IMR-90 (cell line): ENCODE measurements at regions not wholly inside any gene's neighbourhood (a gene's known extent, or its start where the extent isn't known, plus 50 kb on each side); places are given as distances from the start of the nearest gene placed in this dataset.
A peak's percentile ranks its signal among the peaks of the same experiment; 100 is the strongest.

ENCODE experiments used
- ATAC-seq: fragments of 200-7000 bp; cut with Tn5 transposase; 2 replicates; pipeline ENCODE4 v1.9.1; 2020; ENCODE audit warnings: low read depth, mild to moderate bottlenecking, moderate library complexity
- BruUV-seq: library from RNA; stranded (reverse); fragments of 400-500 nt; replicated peaks from 2 replicates; lab custom pipeline; 2021; lab: Mats Ljungman, UMichigan
- CTCF ChIA-PET: fragments of 300-600 bp; formaldehyde crosslinking; extraction: SDS; loops from one replicate; lab custom pipeline; 2021; ENCODE audit warnings: antibody characterized with exemption; lab: Yijun Ruan, JAX
- POLR2A ChIA-PET: fragments of 300-600 bp; sonication (Branson Sonifier 250); formaldehyde crosslinking; loops from one replicate; lab custom pipeline; 2022; ENCODE audit warnings: antibody characterized with exemption; ENCODE audit not compliant: unreplicated experiment; lab: Charles Lee
- DNase-seq: peaks from one replicate; pipeline ENCODE4 v3.0.0; 2013
- H2AFZ ChIP-seq: replicated peaks from 2 replicates; pipeline ENCODE3; 2013; ENCODE audit warnings: low read length, mild to moderate bottlenecking; ENCODE audit not compliant: poor library complexity
- H2AK5ac ChIP-seq: 2 replicates; pipeline ENCODE4 v1.6.1; 2013; ENCODE audit warnings: low read depth, low read length, inconsistent platforms
- H2AK9ac ChIP-seq: replicated peaks from 2 replicates; pipeline ENCODE3; 2013; ENCODE audit warnings: mild to moderate bottlenecking, low read depth, low read length, moderate library complexity; ENCODE audit not compliant: poor library complexity
- H2BK120ac ChIP-seq: 2 replicates; pipeline ENCODE4 v1.6.1; 2013; ENCODE audit warnings: low read depth, low read length, inconsistent platforms
- H2BK15ac ChIP-seq: 3 replicates; pipeline ENCODE4 v1.6.1; 2013; ENCODE audit warnings: low read depth, low read length, inconsistent platforms
- H2BK20ac ChIP-seq: 2 replicates; pipeline ENCODE4 v1.6.1; 2013; ENCODE audit warnings: low read depth, mild to moderate bottlenecking, inconsistent platforms, low read length, moderate library complexity
- H2BK5ac ChIP-seq: 2 replicates; pipeline ENCODE4 v1.6.1; 2013; ENCODE audit warnings: mild to moderate bottlenecking, low read depth, low read length, inconsistent platforms; ENCODE audit not compliant: poor library complexity, severe bottlenecking
- H3K14ac ChIP-seq: replicated peaks from 2 replicates; pipeline ENCODE4 v1.6.1; 2013; ENCODE audit warnings: low read depth, low read length, inconsistent platforms
- H3K18ac ChIP-seq: 2 replicates; pipeline ENCODE4 v1.6.1; 2013; ENCODE audit warnings: low read depth, low read length, control low read depth
- H3K23ac ChIP-seq: 2 replicates; pipeline ENCODE4 v1.6.1; 2013; ENCODE audit warnings: low read depth, low read length, inconsistent platforms
- H3K27ac ChIP-seq: 2 replicates; pipeline ENCODE4 v1.5.1; 2013; ENCODE audit warnings: mild to moderate bottlenecking, control low read depth, low read length; ENCODE audit not compliant: insufficient read depth
- H3K27me3 ChIP-seq: 2 replicates; pipeline ENCODE4 v1.6.1; 2013; ENCODE audit warnings: low read length; ENCODE audit not compliant: control insufficient read depth, insufficient read depth
- H3K36me3 ChIP-seq: 2 replicates; pipeline ENCODE4 v1.6.1; 2013; ENCODE audit warnings: low read length, mixed read lengths; ENCODE audit not compliant: control insufficient read depth, insufficient read depth
- H3K4ac ChIP-seq: 2 replicates; pipeline ENCODE4 v1.6.1; 2013; ENCODE audit warnings: low read depth, low read length, inconsistent platforms
- H3K4me1 ChIP-seq: 2 replicates; pipeline ENCODE4 v1.6.1; 2013; ENCODE audit warnings: low read length, mixed read lengths; ENCODE audit not compliant: control insufficient read depth, insufficient read depth
- H3K4me2 ChIP-seq: 2 replicates; pipeline ENCODE4 v1.6.1; 2013; ENCODE audit warnings: low read depth, mild to moderate bottlenecking, control low read depth, low read length, moderate library complexity
- H3K4me3 ChIP-seq: 2 replicates; pipeline ENCODE4 v1.5.1; 2013; ENCODE audit warnings: low read depth, mild to moderate bottlenecking, control low read depth, low read length, moderate library complexity; ENCODE audit not compliant: insufficient read depth
- H3K56ac ChIP-seq: 2 replicates; pipeline ENCODE4 v1.6.1; 2013; ENCODE audit warnings: low read length, inconsistent platforms; ENCODE audit not compliant: insufficient read depth; ENCODE audit errors: extremely low read depth
- H3K79me1 ChIP-seq, 2 experiments: 2 replicates each; pipeline ENCODE4 v1.6.1; 2013; ENCODE audit warnings: low read length in 2 of 2, inconsistent platforms in 1 of 2, low read depth in 1 of 2
- H3K9ac ChIP-seq: 2 replicates; pipeline ENCODE4 v1.6.1; 2013; ENCODE audit warnings: low read depth, low read length, control low read depth
- H3K9me1 ChIP-seq: 2 replicates; pipeline ENCODE4 v1.6.1; 2013; ENCODE audit warnings: low read length, inconsistent platforms; ENCODE audit not compliant: insufficient read depth
- H3K9me3 ChIP-seq: 2 replicates; pipeline ENCODE4 v1.6.1; 2013; ENCODE audit warnings: low read length; ENCODE audit not compliant: control insufficient read depth, insufficient read depth
- H4K20me1 ChIP-seq: 2 replicates; pipeline ENCODE4 v1.6.1; 2013; ENCODE audit warnings: low read length, inconsistent platforms; ENCODE audit not compliant: insufficient read depth
- H4K5ac ChIP-seq: 2 replicates; pipeline ENCODE4 v1.6.1; 2013; ENCODE audit warnings: mild to moderate bottlenecking, low read depth, low read length, control low read depth
- H4K8ac ChIP-seq, 2 experiments: 2 replicates each; pipeline ENCODE4 v1.6.1; 2013; ENCODE audit warnings: low read depth in 2 of 2, low read length in 2 of 2, control low read depth in 1 of 2, inconsistent platforms in 1 of 2
- H4K91ac ChIP-seq: 2 replicates; pipeline ENCODE4 v1.6.1; 2013; ENCODE audit warnings: low read depth, low read length, inconsistent platforms; ENCODE audit not compliant: insufficient read depth
- BHLHE40 ChIP-seq: fragments of 150-350 bp; IDR thresholded peaks from 2 replicates; pipeline ENCODE4 v1.6.1; 2016; ENCODE audit warnings: mild to moderate bottlenecking, low read depth, low read length
- CEBPB ChIP-seq: IDR thresholded peaks from 2 replicates; pipeline ENCODE4 v1.6.1; 2012; ENCODE audit warnings: low read depth, low read length, improper control_type of control experiment
- CHD1 ChIP-seq: IDR thresholded peaks from 2 replicates; pipeline ENCODE4 v1.6.1; 2012; ENCODE audit warnings: low read depth, low read length, improper control_type of control experiment
- FOS ChIP-seq: fragments of 150-350 bp; IDR thresholded peaks from 2 replicates; pipeline ENCODE4 v1.6.1; 2016; ENCODE audit warnings: low read depth, low read length
- MAFK ChIP-seq: IDR thresholded peaks from 2 replicates; pipeline ENCODE4 v1.6.1; 2012; ENCODE audit warnings: low read depth, low read length, improper control_type of control experiment
- MAZ ChIP-seq: IDR thresholded peaks from 2 replicates; pipeline ENCODE4 v1.6.1; 2012; ENCODE audit warnings: low read depth, mild to moderate bottlenecking, low read length, improper control_type of control experiment, moderate library complexity, borderline replicate concordance
- MXI1 ChIP-seq: IDR thresholded peaks from 2 replicates; pipeline ENCODE4 v1.6.1; 2012; ENCODE audit warnings: low read depth, mild to moderate bottlenecking, low read length, moderate library complexity, borderline replicate concordance
- NFE2L2 ChIP-seq: fragments of 150-350 bp; IDR thresholded peaks from 2 replicates; pipeline ENCODE4 v1.6.1; 2016; ENCODE audit warnings: low read depth, mild to moderate bottlenecking, low read length
- POLR2A ChIP-seq: IDR thresholded peaks from 2 replicates; pipeline ENCODE4 v1.6.1; 2012; ENCODE audit warnings: mild to moderate bottlenecking, low read depth, low read length
- RAD21 ChIP-seq: IDR thresholded peaks from 2 replicates; pipeline ENCODE4 v1.6.1; 2012; ENCODE audit warnings: low read length, improper control_type of control experiment
- RFX5 ChIP-seq: IDR thresholded peaks from 2 replicates; pipeline ENCODE4 v1.8.0; 2012; ENCODE audit warnings: low read depth, mild to moderate bottlenecking, low read length, moderate library complexity
- SMC3 ChIP-seq: fragments of 150-350 bp; IDR thresholded peaks from 2 replicates; pipeline ENCODE4 v1.6.1; 2016; ENCODE audit warnings: low read depth, mild to moderate bottlenecking, antibody characterized with exemption, low read length, moderate library complexity
- WGBS, 2 experiments: methylation state at CpG; one replicate each; pipeline versions ENCODE4 v1.1.5 to v1.1.7; 2013; ENCODE audit warnings: missing lambda C conversion rate in 2 of 2; ENCODE audit not compliant: insufficient read length in 1 of 2; ENCODE audit errors: extremely low coverage in 2 of 2; 5-methylcytosine and 5-hydroxymethylcytosine counted together
- dilution Hi-C: fragments of 300-500 bp; cut with HindIII; formaldehyde crosslinking; loops from one replicate; pipeline ENCODE4 v1.14.3; 2018; ENCODE audit warnings: low sequenced_read_pairs; ENCODE audit not compliant: unreplicated experiment
- in situ Hi-C: fragments of 300-500 bp; cut with MboI; formaldehyde crosslinking; loops from 3 replicates; pipeline ENCODE4 v1.14.3; 2019; ENCODE audit warnings: low sequenced_read_pairs, inconsistent platforms, mixed read lengths
- intact Hi-C: fragments of 100-400 bp; cut with micrococcal nuclease; formaldehyde crosslinking; loops from 2 replicates; pipeline ENCODE4 v1.10.0; 2022
- TF ChIP-seq, protein P1 (sequence below): fragments of 150-350 bp; IDR thresholded peaks from 2 replicates; pipeline ENCODE4 v1.6.1; 2016; ENCODE audit warnings: low read depth, mild to moderate bottlenecking, low read length, moderate library complexity, borderline replicate concordance
- TF ChIP-seq, protein P2 (sequence below): conservative IDR thresholded peaks from 2 replicates; pipeline ENCODE4 v1.5.1; 2012; ENCODE audit warnings: mild to moderate bottlenecking, low read depth, low read length, improper control_type of control experiment
- TF ChIP-seq, protein P3 (sequence below): fragments of 150-350 bp; IDR thresholded peaks from 2 replicates; pipeline ENCODE4 v1.6.1; 2017; ENCODE audit warnings: mild to moderate bottlenecking, antibody characterized with exemption, low read length, low read depth

DNA sequence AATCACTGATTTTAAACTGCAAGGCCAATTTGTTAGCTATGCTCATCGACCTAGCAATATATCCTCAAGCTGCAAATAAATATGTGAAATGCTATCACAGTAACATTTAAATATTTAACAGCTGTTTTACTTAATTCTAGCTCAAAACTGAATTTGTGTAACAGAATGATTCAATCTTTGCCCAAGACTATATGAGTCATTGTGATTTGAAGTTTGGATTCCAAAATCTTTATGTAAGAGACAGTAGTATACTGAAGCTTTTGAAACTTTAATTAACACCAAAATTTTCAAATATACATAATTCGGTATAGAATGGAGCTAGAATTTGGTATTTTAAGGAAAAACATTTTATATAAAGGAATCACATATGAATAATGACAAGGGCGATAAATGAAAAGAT, 603.0 kb upstream of the ROBO2 start:
- Histone ChIP-seq H3K9ac (no peak overlapping the region; the same call in 1 of the 2 replicates), H3K36me3 (no peaks in the 10 kb centered on the region), H3K79me1 (no peaks in the 10 kb centered on the region), H2AK5ac (0 out of 2 replicates have a peak overlapping the region, but pooled peaks have one; percentile 49), H3K4me3 (no peak overlapping the region), H4K20me1 (no peaks in the 10 kb centered on the region), H4K8ac (0 out of 4 replicates have a peak overlapping the region, but pooled peaks of 1 of the 2 experiments have one; percentile 52), H4K5ac (no peak overlapping the region), H3K23ac (no peak overlapping the region), H3K27me3 (no peaks in the 10 kb centered on the region), H2BK120ac (peak overlapping the region; percentile 8; the same call in 1 of the 2 replicates), H3K4me2 (peak overlapping the region; percentile 41; the same call in 1 of the 2 replicates), H3K4me1 (peaks cover 8% of the 10 kb centered on the region), H3K18ac (0 out of 2 replicates have a peak overlapping the region, but pooled peaks have one; percentile 54), H3K56ac (no peak overlapping the region), H3K27ac (peak overlapping the region; percentile 60; the same call in 1 of the 2 replicates), H2BK5ac (peak overlapping the region; percentile 78), H3K14ac (no peak overlapping the region), H4K91ac (no peak overlapping the region), H2BK15ac (no peak overlapping the region), H3K9me1 (peaks cover 5% of the 10 kb centered on the region; the same call in 1 of the 2 replicates), H2AK9ac (no peak overlapping the region), H3K9me3 (no peaks in the 10 kb centered on the region), H3K4ac (no peak overlapping the region), H2AFZ (no peak overlapping the region), H2BK20ac (peak overlapping the region; percentile 76; the same call in 1 of the 2 replicates)
- intact Hi-C loops (no loop called here), in situ Hi-C loops (no loop called here), dilution Hi-C loops (no loop called here)
- ChIA-PET CTCF (interaction anchor here (0.9 kb wide), 1 partner anchor 20 kb away, joined by 3 read pairs; no protein-coding TSS in a partner anchor), POLR2A (no interaction called here)
- peak; percentile 69 for ATAC-seq
- DNase-seq: peak; percentile 79
- no CpG with 5 or more reads among the region's 3 CpGs for WGBS, 2 experiments
- TF ChIP-seq NFE2L2: no peak
- TF ChIP-seq MXI1: no peak
- no peak for TF ChIP-seq CHD1
- no peak for TF ChIP-seq MAZ
- peak; percentile 77 for TF ChIP-seq CEBPB
- TF ChIP-seq RFX5: no peak
- TF ChIP-seq SMC3: no peak
- TF ChIP-seq RAD21: no peak
- no peak for TF ChIP-seq POLR2A
- TF ChIP-seq, protein P1, sequence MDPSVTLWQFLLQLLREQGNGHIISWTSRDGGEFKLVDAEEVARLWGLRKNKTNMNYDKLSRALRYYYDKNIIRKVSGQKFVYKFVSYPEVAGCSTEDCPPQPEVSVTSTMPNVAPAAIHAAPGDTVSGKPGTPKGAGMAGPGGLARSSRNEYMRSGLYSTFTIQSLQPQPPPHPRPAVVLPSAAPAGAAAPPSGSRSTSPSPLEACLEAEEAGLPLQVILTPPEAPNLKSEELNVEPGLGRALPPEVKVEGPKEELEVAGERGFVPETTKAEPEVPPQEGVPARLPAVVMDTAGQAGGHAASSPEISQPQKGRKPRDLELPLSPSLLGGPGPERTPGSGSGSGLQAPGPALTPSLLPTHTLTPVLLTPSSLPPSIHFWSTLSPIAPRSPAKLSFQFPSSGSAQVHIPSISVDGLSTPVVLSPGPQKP: no peak
- no peak for TF ChIP-seq MAFK
- TF ChIP-seq, protein P2, sequence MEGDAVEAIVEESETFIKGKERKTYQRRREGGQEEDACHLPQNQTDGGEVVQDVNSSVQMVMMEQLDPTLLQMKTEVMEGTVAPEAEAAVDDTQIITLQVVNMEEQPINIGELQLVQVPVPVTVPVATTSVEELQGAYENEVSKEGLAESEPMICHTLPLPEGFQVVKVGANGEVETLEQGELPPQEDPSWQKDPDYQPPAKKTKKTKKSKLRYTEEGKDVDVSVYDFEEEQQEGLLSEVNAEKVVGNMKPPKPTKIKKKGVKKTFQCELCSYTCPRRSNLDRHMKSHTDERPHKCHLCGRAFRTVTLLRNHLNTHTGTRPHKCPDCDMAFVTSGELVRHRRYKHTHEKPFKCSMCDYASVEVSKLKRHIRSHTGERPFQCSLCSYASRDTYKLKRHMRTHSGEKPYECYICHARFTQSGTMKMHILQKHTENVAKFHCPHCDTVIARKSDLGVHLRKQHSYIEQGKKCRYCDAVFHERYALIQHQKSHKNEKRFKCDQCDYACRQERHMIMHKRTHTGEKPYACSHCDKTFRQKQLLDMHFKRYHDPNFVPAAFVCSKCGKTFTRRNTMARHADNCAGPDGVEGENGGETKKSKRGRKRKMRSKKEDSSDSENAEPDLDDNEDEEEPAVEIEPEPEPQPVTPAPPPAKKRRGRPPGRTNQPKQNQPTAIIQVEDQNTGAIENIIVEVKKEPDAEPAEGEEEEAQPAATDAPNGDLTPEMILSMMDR: no peak
- TF ChIP-seq BHLHE40: no peak
- peak; percentile 71 for TF ChIP-seq FOS
- TF ChIP-seq, protein P3, sequence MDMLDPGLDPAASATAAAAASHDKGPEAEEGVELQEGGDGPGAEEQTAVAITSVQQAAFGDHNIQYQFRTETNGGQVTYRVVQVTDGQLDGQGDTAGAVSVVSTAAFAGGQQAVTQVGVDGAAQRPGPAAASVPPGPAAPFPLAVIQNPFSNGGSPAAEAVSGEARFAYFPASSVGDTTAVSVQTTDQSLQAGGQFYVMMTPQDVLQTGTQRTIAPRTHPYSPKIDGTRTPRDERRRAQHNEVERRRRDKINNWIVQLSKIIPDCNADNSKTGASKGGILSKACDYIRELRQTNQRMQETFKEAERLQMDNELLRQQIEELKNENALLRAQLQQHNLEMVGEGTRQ: no peak
- no TSS peak for BruUV-seq
